HEK293 (cell line): ENCODE measurements at regions not wholly inside any gene's neighbourhood (a gene's known extent, or its start where the extent isn't known, plus 50 kb on each side); places are given as distances from the start of the nearest gene placed in this dataset.

Experiments
- CTCF ChIA-PET: fragments of 350-600 bp; formaldehyde crosslinking; extraction: SDS; loops from one replicate; lab custom pipeline; 2021; ENCODE audit warnings: antibody characterized with exemption; lab: Yijun Ruan, JAX
- POLR2A ChIA-PET: fragments of 300-600 bp; formaldehyde crosslinking; extraction: SDS; loops from one replicate; lab custom pipeline; 2020; ENCODE audit warnings: antibody characterized with exemption, inconsistent platforms; lab: Yijun Ruan, JAX
- H3K27ac ChIP-seq: fragments of 200-500 bp; sonication (Bioruptor generic); 2 replicates; pipeline ENCODE4 v1.5.1; 2014; ENCODE audit warnings: low read depth, low read length, control low read depth, inconsistent platforms; ENCODE audit errors: extremely low read depth
- H3K36me3 ChIP-seq, 2 experiments: fragments of 200-500 bp in 1 of 2; sonication (Bioruptor generic) in 1 of 2; 1 replicate in 1 of 2; 2 replicates in 1 of 2; pipeline ENCODE4 v1.5.1; 2014 to 2017; ENCODE audit warnings: inconsistent platforms in 2 of 2, low read length in 2 of 2; ENCODE audit not compliant: control insufficient read depth in 2 of 2, insufficient read depth in 1 of 2
- H3K4me1 ChIP-seq: fragments of 200-500 bp; sonication (Bioruptor generic); 2 replicates; pipeline ENCODE4 v1.5.1; 2014; ENCODE audit warnings: mild to moderate bottlenecking, low read length, inconsistent platforms; ENCODE audit not compliant: control insufficient read depth, insufficient read depth
- H3K4me3 ChIP-seq: 2 replicates; pipeline ENCODE4 v1.5.1; 2011; ENCODE audit warnings: low read depth, mild to moderate bottlenecking, control low read depth, low read length, moderate library complexity
- H3K9me3 ChIP-seq: fragments of 200-500 bp; sonication (Bioruptor generic); 2 replicates; pipeline ENCODE4 v1.5.1; 2014; ENCODE audit warnings: low read depth, low read length, inconsistent platforms; ENCODE audit not compliant: control insufficient read depth, insufficient read depth
- EGR2 ChIP-seq: fragments of 450-650 bp; formaldehyde crosslinking; IDR thresholded peaks from 2 replicates; pipeline ENCODE4 v1.5.1; 2016; ENCODE audit warnings: low read depth, missing biosample characterization, missing genetic modification characterization
- HOXA7 ChIP-seq: sonication (generic); formaldehyde crosslinking; IDR thresholded peaks from 2 replicates; pipeline ENCODE4 v1.8.1; 2022; ENCODE audit warnings: missing genetic modification reagents, borderline replicate concordance
- HOXC10 ChIP-seq: sonication (generic); formaldehyde crosslinking; IDR thresholded peaks from 2 replicates; pipeline ENCODE4 v1.8.1; 2023; ENCODE audit warnings: mild to moderate bottlenecking, missing genetic modification reagents
- KLF17 ChIP-seq: fragments of 450-650 bp; formaldehyde crosslinking; IDR thresholded peaks from 2 replicates; pipeline ENCODE4 v1.5.1; 2016; ENCODE audit warnings: missing biosample characterization, missing genetic modification characterization
- PRDM1 ChIP-seq: fragments of 450-650 bp; formaldehyde crosslinking; IDR thresholded peaks from 2 replicates; pipeline ENCODE4; 2016; ENCODE audit warnings: missing biosample characterization, missing genetic modification characterization
- ZBTB10 ChIP-seq: fragments of 450-650 bp; formaldehyde crosslinking; IDR thresholded peaks from 2 replicates; pipeline ENCODE4 v1.5.1; 2016; ENCODE audit warnings: missing biosample characterization, missing genetic modification characterization
- ZNF112 ChIP-seq: fragments of 450-650 bp; formaldehyde crosslinking; IDR thresholded peaks from 2 replicates; pipeline ENCODE4 v1.5.0; 2017; ENCODE audit warnings: missing biosample characterization, missing genetic modification characterization
- ZNF133 ChIP-seq: fragments of 450-650 bp; formaldehyde crosslinking; IDR thresholded peaks from 2 replicates; pipeline ENCODE4 v1.5.1; 2016; ENCODE audit warnings: missing biosample characterization, missing genetic modification characterization
- ZNF146 ChIP-seq: fragments of 450-650 bp; formaldehyde crosslinking; IDR thresholded peaks from 2 replicates; pipeline ENCODE4 v1.5.1; 2016; ENCODE audit warnings: missing biosample characterization, missing genetic modification characterization
- ZNF148 ChIP-seq: fragments of 450-650 bp; formaldehyde crosslinking; IDR thresholded peaks from 2 replicates; pipeline ENCODE4 v1.5.0; 2017; ENCODE audit warnings: missing biosample characterization, missing genetic modification characterization, borderline replicate concordance
- ZNF16 ChIP-seq: fragments of 450-650 bp; formaldehyde crosslinking; IDR thresholded peaks from 2 replicates; pipeline ENCODE4 v1.5.1; 2016; ENCODE audit warnings: low read depth, missing biosample characterization, missing genetic modification characterization
- ZNF174 ChIP-seq: fragments of 450-650 bp; formaldehyde crosslinking; IDR thresholded peaks from 2 replicates; pipeline ENCODE4 v1.5.0; 2017; ENCODE audit warnings: missing biosample characterization, mild to moderate bottlenecking, missing genetic modification characterization
- ZNF175 ChIP-seq: fragments of 450-650 bp; formaldehyde crosslinking; IDR thresholded peaks from 2 replicates; pipeline ENCODE4 v1.5.1; 2016; ENCODE audit warnings: missing biosample characterization, missing genetic modification characterization
- ZNF202 ChIP-seq: fragments of 450-650 bp; formaldehyde crosslinking; IDR thresholded peaks from 2 replicates; pipeline ENCODE4 v1.5.1; 2016; ENCODE audit warnings: missing biosample characterization, missing genetic modification characterization, borderline replicate concordance
- ZNF211 ChIP-seq: fragments of 450-650 bp; formaldehyde crosslinking; IDR thresholded peaks from 2 replicates; pipeline ENCODE4 v1.5.1; 2016; ENCODE audit warnings: low read depth, missing biosample characterization, missing genetic modification characterization
- ZNF391 ChIP-seq: fragments of 450-650 bp; formaldehyde crosslinking; IDR thresholded peaks from 2 replicates; pipeline ENCODE4 v1.5.1; 2016; ENCODE audit warnings: low read depth, missing biosample characterization, missing genetic modification characterization, borderline replicate concordance
- ZNF433 ChIP-seq: fragments of 450-650 bp; formaldehyde crosslinking; IDR thresholded peaks from 2 replicates; pipeline ENCODE4 v1.5.1; 2016; ENCODE audit warnings: missing biosample characterization, missing genetic modification characterization, low read depth
- ZNF521 ChIP-seq: fragments of 450-650 bp; formaldehyde crosslinking; IDR thresholded peaks from 2 replicates; pipeline ENCODE4 v1.5.1; 2017; ENCODE audit warnings: missing biosample characterization, mild to moderate bottlenecking, missing genetic modification characterization
- ZNF548 ChIP-seq: fragments of 450-650 bp; formaldehyde crosslinking; IDR thresholded peaks from 2 replicates; pipeline ENCODE4 v1.5.1; 2016; ENCODE audit warnings: missing biosample characterization, missing genetic modification characterization
- ZNF560 ChIP-seq: fragments of 450-650 bp; formaldehyde crosslinking; IDR thresholded peaks from 2 replicates; pipeline ENCODE4 v1.5.1; 2017; ENCODE audit warnings: missing biosample characterization, missing genetic modification characterization, borderline replicate concordance
- ZNF585B ChIP-seq: fragments of 450-650 bp; formaldehyde crosslinking; IDR thresholded peaks from 2 replicates; pipeline ENCODE4 v1.5.1; 2016; ENCODE audit warnings: missing biosample characterization, missing genetic modification characterization
- ZNF639 ChIP-seq: fragments of 450-650 bp; formaldehyde crosslinking; IDR thresholded peaks from 2 replicates; pipeline ENCODE4 v1.5.1; 2016; ENCODE audit warnings: missing biosample characterization, missing genetic modification characterization
- ZNF645 ChIP-seq: fragments of 450-650 bp; formaldehyde crosslinking; IDR thresholded peaks from 2 replicates; pipeline ENCODE4; 2016; ENCODE audit warnings: missing biosample characterization, missing genetic modification characterization
- ZNF658 ChIP-seq: fragments of 450-650 bp; formaldehyde crosslinking; IDR thresholded peaks from 2 replicates; pipeline ENCODE4; 2016; ENCODE audit warnings: missing biosample characterization, missing genetic modification characterization
- ZNF76 ChIP-seq: fragments of 450-650 bp; formaldehyde crosslinking; IDR thresholded peaks from 2 replicates; pipeline ENCODE4; 2016; ENCODE audit warnings: low read depth, missing biosample characterization, missing genetic modification characterization, borderline replicate concordance
- ZSCAN16 ChIP-seq: fragments of 450-650 bp; formaldehyde crosslinking; IDR thresholded peaks from 2 replicates; pipeline ENCODE4 v1.5.1; 2016; ENCODE audit warnings: missing biosample characterization, missing genetic modification characterization

- ChIA-PET POLR2A (no interaction called here), CTCF (no interaction called here)
- TF ChIP-seq ZNF133 (tag by site-specific recombination) (no peak), ZNF211 (tag by site-specific recombination) (no peak), ZNF645 (tag by site-specific recombination) (no peak), ZNF548 (tag by site-specific recombination) (no peak), ZBTB10 (tag by site-specific recombination) (no peak), ZNF16 (tag by site-specific recombination) (no peak), ZNF391 (tag by site-specific recombination) (no peak), EGR2 (tag by site-specific recombination) (no peak), ZNF112 (tag by site-specific recombination) (no peak), HOXC10 (CRISPR knock-in tag) (no peak), KLF17 (no peak), ZNF174 (tag by site-specific recombination) (no peak), ZNF146 (tag by site-specific recombination) (no peak), ZNF658 (no peak), ZNF202 (tag by site-specific recombination) (no peak), ZNF76 (tag by site-specific recombination) (no peak), ZNF148 (tag by site-specific recombination) (no peak)
Measured at GRCh38 chr18:64419156-64419555, 270.3 kb upstream of the LINC00305 start.

GRCh38 chr18:64416990-64417389 lies 268.1 kb upstream of the LINC00305 start:
- H3K4me3 ChIP-seq: no peak overlapping the region
- H3K36me3 ChIP-seq: no peaks in the 10 kb centered on the region
- H3K4me1 ChIP-seq: no peaks in the 10 kb centered on the region
- H3K9me3 ChIP-seq: no peaks in the 10 kb centered on the region
- ChIA-PET POLR2A (no interaction called here), CTCF (no interaction called here)
- H3K27ac ChIP-seq: no peak overlapping the region
- TF ChIP-seq ZNF174 (tag by site-specific recombination) (no peak), ZNF521 (tag by site-specific recombination) (no peak), ZNF560 (no peak), HOXA7 (CRISPR knock-in tag) (no peak), HOXC10 (CRISPR knock-in tag) (no peak), PRDM1 (no peak), ZNF433 (tag by site-specific recombination) (no peak), ZNF639 (tag by site-specific recombination) (no peak), ZSCAN16 (tag by site-specific recombination) (no peak), ZNF175 (tag by site-specific recombination) (no peak), ZNF585B (tag by site-specific recombination) (no peak)

More at GRCh38 chr18:64419156-64419555, 270.3 kb upstream of the LINC00305 start:
- Histone ChIP-seq H3K4me1 (no peaks in the 10 kb centered on the region), H3K4me3 (no peak overlapping the region), H3K36me3 (no peaks in the 10 kb centered on the region), H3K9me3 (no peaks in the 10 kb centered on the region), H3K27ac (no peak overlapping the region)
